ENCODE measurements at regions not wholly inside any gene's neighbourhood (a gene's known extent, or its start where the extent isn't known, plus 50 kb on each side); places are given as distances from the start of the nearest gene placed in this dataset.

DNA sequence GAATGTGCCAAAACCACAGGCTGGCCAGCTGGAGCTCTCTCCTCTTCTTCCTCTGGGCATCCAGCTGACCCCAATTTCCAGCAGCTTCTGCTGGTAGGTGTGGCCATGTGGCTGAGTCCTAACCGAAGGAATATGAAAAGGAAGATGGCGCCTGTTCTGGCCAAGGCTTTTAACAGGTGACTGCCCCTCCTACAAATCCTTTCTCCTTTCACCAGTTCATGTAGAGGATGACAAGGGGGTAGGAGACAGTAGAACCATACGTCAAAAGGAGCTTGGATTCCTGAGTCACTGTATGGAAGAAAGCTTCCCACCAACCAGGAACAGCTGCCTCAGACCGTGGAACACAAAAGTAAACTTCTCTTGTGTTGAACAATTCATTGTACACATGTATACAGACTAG lies 316.7 kb upstream of the IGF1R start:
- TF ChIP-seq, protein P1, sequence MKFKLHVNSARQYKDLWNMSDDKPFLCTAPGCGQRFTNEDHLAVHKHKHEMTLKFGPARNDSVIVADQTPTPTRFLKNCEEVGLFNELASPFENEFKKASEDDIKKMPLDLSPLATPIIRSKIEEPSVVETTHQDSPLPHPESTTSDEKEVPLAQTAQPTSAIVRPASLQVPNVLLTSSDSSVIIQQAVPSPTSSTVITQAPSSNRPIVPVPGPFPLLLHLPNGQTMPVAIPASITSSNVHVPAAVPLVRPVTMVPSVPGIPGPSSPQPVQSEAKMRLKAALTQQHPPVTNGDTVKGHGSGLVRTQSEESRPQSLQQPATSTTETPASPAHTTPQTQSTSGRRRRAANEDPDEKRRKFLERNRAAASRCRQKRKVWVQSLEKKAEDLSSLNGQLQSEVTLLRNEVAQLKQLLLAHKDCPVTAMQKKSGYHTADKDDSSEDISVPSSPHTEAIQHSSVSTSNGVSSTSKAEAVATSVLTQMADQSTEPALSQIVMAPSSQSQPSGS (CRISPR knock-in tag; IDR thresholded peaks at IDR 0.05; ENCODE audit: borderline replicate concordance, low read depth), result no peak
- no peak for TF ChIP-seq TEAD4 (CRISPR knock-in tag; IDR thresholded peaks at IDR 0.05)
- TF ChIP-seq, protein P2, sequence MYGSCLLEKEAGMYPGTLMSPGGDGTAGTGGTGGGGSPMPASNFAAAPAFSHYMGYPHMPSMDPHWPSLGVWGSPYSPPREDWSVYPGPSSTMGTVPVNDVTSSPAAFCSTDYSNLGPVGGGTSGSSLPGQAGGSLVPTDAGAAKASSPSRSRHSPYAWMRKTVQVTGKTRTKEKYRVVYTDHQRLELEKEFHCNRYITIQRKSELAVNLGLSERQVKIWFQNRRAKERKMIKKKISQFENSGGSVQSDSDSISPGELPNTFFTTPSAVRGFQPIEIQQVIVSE (CRISPR knock-in tag; IDR thresholded peaks at IDR 0.05; ENCODE audit: borderline replicate concordance), result no peak

Measured in WTC11 (cell line).